Loucy (cell line): ENCODE measurements at regions not wholly inside any gene's neighbourhood (a gene's known extent, or its start where the extent isn't known, plus 50 kb on each side); places are given as distances from the start of the nearest gene placed in this dataset.

Source experiments
- CTCF ChIP-seq: fragments of 200-600 bp; sonication (generic); conservative IDR thresholded peaks from 2 replicates; pipeline ENCODE4 v1.5.1; 2014; ENCODE audit warnings: mild to moderate bottlenecking, antibody characterized with exemption, low read length
- EZH2phosphoT487 ChIP-seq: fragments of 200-600 bp; IDR thresholded peaks from 2 replicates; pipeline ENCODE4 v1.6.1; 2018; ENCODE audit warnings: antibody characterized with exemption, mild to moderate bottlenecking, moderate library complexity, borderline replicate concordance

- TF ChIP-seq CTCF = no peak
- no peak for TF ChIP-seq EZH2phosphoT487
These were observed 81.1 kb downstream of the RRAGC start for GRCh38 chr1:38778521-38778920.
